ENCODE measurements at regions not wholly inside any gene's neighbourhood (a gene's known extent, or its start where the extent isn't known, plus 50 kb on each side); places are given as distances from the start of the nearest gene placed in this dataset.

GRCh38 chr1:239322369-239322768 is 64.0 kb upstream of the CHRM3 start:
- no peak for TF ChIP-seq CTCF (IDR thresholded peaks at IDR 0.05; ENCODE audit: borderline replicate concordance, insufficient read depth, low read depth, low read length)
- H3K4me3 ChIP-seq (ENCODE audit: low read depth, low read length), result no peak overlapping the region

GRCh38 chr1:239321877-239322276 is 64.5 kb upstream of the CHRM3 start:
- no peak overlapping the region for H3K4me3 ChIP-seq (ENCODE audit: low read depth, low read length)
- no peak for TF ChIP-seq CTCF (IDR thresholded peaks at IDR 0.05; ENCODE audit: borderline replicate concordance, insufficient read depth, low read depth, low read length)

GRCh38 chr1:239317948-239318347 is 68.4 kb upstream of the CHRM3 start:
- TF ChIP-seq CTCF (IDR thresholded peaks at IDR 0.05; ENCODE audit: borderline replicate concordance, insufficient read depth, low read depth, low read length), result no peak
- no peak overlapping the region for H3K4me3 ChIP-seq (ENCODE audit: low read depth, low read length)

- H3K4me3 ChIP-seq (ENCODE audit: low read depth, low read length), result no peak overlapping the region
- no peak for TF ChIP-seq CTCF (IDR thresholded peaks at IDR 0.05; ENCODE audit: borderline replicate concordance, insufficient read depth, low read depth, low read length)
These were observed 70.6 kb upstream of the CHRM3 start for GRCh38 chr1:239315631-239316217.

- TF ChIP-seq CTCF (IDR thresholded peaks at IDR 0.05; ENCODE audit: borderline replicate concordance, insufficient read depth, low read depth, low read length), result no peak
- no peak overlapping the region for H3K4me3 ChIP-seq (ENCODE audit: low read depth, low read length)
These were observed 75.0 kb upstream of the CHRM3 start for GRCh38 chr1:239311331-239311730.

- TF ChIP-seq CTCF (IDR thresholded peaks at IDR 0.05; ENCODE audit: borderline replicate concordance, insufficient read depth, low read depth, low read length), result peak; percentile 57
- no peak overlapping the region for H3K4me3 ChIP-seq (ENCODE audit: low read depth, low read length)
These were observed 77.6 kb upstream of the CHRM3 start for GRCh38 chr1:239308701-239309333.

GRCh38 chr1:239307886-239308285 is 78.5 kb upstream of the CHRM3 start:
- no peak for TF ChIP-seq CTCF (IDR thresholded peaks at IDR 0.05; ENCODE audit: borderline replicate concordance, insufficient read depth, low read depth, low read length)
- H3K4me3 ChIP-seq (ENCODE audit: low read depth, low read length), result no peak overlapping the region

Data from GM12875 (cell line).